Lower lobe of right lung (tissue), 2 donors: ENCODE measurements at regions not wholly inside any gene's neighbourhood (a gene's known extent, or its start where the extent isn't known, plus 50 kb on each side); places are given as distances from the start of the nearest gene placed in this dataset.
A peak's percentile ranks its signal among the peaks of the same experiment; 100 is the strongest.

ENCODE experiments used
- ATAC-seq, 2 donors: fragments of 200-7000 bp; cut with Tn5 transposase; one replicate each; pipeline ENCODE4 v1.9.1; 2020 to 2022; ENCODE audit warnings: mild to moderate bottlenecking in 2 of 2, moderate library complexity in 2 of 2
- DNase-seq: peaks from one replicate; pipeline ENCODE4 v3.0.0-alpha.2; 2020
- H3K27ac ChIP-seq: fragments of 200-600 bp; one replicate; pipeline ENCODE4 v1.8.0; 2022
- H3K27me3 ChIP-seq: fragments of 200-600 bp; one replicate; pipeline ENCODE4 v1.8.0; 2022; ENCODE audit warnings: low read depth
- H3K36me3 ChIP-seq: fragments of 200-600 bp; one replicate; pipeline ENCODE4 v1.8.0; 2022; ENCODE audit warnings: mild to moderate bottlenecking
- H3K4me1 ChIP-seq: fragments of 200-600 bp; one replicate; pipeline ENCODE4 v1.8.0; 2022
- H3K4me3 ChIP-seq: fragments of 200-600 bp; one replicate; pipeline ENCODE4 v1.8.0; 2022; ENCODE audit warnings: mild to moderate bottlenecking
- H3K9me3 ChIP-seq: fragments of 200-600 bp; one replicate; pipeline ENCODE4 v1.8.0; 2022
- intact Hi-C: fragments of 100-400 bp; cut with DNase I; formaldehyde crosslinking; loops from one replicate; pipeline ENCODE4 v1.11.0; 2022
- TF ChIP-seq, protein P1 (sequence below): fragments of 200-600 bp; IDR thresholded peaks from one replicate; pipeline ENCODE4 v1.8.0; 2022; ENCODE audit warnings: antibody characterized with exemption, mild to moderate bottlenecking
- donor health status: DM: no; HTN: yes; CAD: no; lungs with severe emphysema.

DNA sequence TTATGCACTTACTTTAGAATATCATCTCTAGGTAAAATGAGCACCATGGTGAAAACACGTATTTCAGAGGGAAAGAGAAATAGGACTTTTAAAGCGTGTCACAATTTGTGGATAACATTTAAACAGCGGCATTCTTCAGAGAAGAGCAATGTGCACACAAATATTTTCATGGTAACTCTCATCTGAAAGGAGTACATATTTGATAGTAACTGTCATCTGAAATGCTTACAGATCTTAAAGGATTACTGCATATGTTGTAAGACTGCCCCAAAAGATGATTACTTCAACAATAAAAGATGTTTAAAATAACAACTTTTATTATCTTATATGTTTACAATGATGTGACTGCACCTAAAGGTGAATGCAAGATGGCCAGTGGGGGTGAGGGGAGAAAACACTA is 408.8 kb downstream of the PLA2G4A start:
- H3K4me3 ChIP-seq = no peak overlapping the region
- H3K9me3 ChIP-seq = no peaks in the 10 kb centered on the region
- no peaks in the 10 kb centered on the region for H3K27me3 ChIP-seq
- no peak for ATAC-seq
- TF ChIP-seq, protein P1, sequence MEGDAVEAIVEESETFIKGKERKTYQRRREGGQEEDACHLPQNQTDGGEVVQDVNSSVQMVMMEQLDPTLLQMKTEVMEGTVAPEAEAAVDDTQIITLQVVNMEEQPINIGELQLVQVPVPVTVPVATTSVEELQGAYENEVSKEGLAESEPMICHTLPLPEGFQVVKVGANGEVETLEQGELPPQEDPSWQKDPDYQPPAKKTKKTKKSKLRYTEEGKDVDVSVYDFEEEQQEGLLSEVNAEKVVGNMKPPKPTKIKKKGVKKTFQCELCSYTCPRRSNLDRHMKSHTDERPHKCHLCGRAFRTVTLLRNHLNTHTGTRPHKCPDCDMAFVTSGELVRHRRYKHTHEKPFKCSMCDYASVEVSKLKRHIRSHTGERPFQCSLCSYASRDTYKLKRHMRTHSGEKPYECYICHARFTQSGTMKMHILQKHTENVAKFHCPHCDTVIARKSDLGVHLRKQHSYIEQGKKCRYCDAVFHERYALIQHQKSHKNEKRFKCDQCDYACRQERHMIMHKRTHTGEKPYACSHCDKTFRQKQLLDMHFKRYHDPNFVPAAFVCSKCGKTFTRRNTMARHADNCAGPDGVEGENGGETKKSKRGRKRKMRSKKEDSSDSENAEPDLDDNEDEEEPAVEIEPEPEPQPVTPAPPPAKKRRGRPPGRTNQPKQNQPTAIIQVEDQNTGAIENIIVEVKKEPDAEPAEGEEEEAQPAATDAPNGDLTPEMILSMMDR = no peak
- H3K36me3 ChIP-seq = no peaks in the 10 kb centered on the region
- no peaks in the 10 kb centered on the region for H3K4me1 ChIP-seq
- no peak overlapping the region for H3K27ac ChIP-seq
- intact Hi-C loops = no loop called here
- DNase-seq = no peak

DNA sequence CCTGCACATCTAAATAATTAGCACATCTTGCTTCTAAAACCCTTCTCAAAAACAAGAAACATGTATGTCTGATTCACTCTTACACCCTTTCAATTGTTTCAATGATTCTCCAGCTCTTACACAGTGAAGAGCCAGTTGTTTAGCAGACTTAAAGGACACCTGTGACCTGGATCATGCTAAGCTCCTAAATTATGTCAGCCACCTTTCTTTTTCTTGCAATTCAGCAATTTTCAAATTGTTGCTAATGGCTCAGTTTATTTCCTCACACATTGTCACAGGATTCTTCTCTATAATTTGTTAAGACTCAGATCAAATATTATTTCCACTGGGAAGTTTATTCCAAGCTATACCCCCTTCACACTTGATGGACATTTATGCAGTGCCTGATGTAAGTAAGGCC is 413.2 kb downstream of the PLA2G4A start:
- intact Hi-C loops = no loop called here
- no peaks in the 10 kb centered on the region for H3K9me3 ChIP-seq
- no peak overlapping the region for H3K27ac ChIP-seq

DNA sequence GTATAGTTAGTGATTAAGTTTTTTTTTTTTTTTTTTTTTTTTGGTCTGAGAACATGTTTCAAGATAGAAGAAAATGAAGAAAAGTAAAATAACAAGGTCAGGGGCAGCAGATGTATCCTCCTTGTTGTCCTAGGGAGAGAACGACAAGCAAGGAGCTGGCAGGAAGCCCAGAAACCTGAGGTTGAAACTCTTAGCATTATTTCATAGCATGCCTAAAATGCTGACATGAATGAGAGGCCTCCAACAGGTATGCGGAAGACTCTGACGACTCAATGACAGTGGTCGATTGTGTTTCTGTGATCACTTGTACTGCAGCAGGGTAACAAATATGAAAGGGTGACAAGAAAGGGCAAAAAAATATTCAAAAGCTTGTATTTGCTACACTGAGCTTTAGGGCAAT is 415.9 kb downstream of the PLA2G4A start:
- no peaks in the 10 kb centered on the region for H3K4me1 ChIP-seq
- DNase-seq (no peak), ATAC-seq (peak in 1 of 2 donors; percentile 32)
- TF ChIP-seq, protein P1 = no peak
- no peaks in the 10 kb centered on the region for H3K9me3 ChIP-seq
- no peaks in the 10 kb centered on the region for H3K36me3 ChIP-seq
- H3K4me3 ChIP-seq = no peak overlapping the region
- H3K27ac ChIP-seq = no peak overlapping the region
- no peaks in the 10 kb centered on the region for H3K27me3 ChIP-seq
- intact Hi-C loops = no loop called here

More for the DNA sequence above, 413.2 kb downstream of the PLA2G4A start:
- TF ChIP-seq, protein P1 = no peak
- ATAC-seq (no peak), DNase-seq (no peak)
- Histone ChIP-seq H3K4me3 (no peak overlapping the region), H3K36me3 (no peaks in the 10 kb centered on the region), H3K27me3 (no peaks in the 10 kb centered on the region), H3K4me1 (no peaks in the 10 kb centered on the region)

DNA sequence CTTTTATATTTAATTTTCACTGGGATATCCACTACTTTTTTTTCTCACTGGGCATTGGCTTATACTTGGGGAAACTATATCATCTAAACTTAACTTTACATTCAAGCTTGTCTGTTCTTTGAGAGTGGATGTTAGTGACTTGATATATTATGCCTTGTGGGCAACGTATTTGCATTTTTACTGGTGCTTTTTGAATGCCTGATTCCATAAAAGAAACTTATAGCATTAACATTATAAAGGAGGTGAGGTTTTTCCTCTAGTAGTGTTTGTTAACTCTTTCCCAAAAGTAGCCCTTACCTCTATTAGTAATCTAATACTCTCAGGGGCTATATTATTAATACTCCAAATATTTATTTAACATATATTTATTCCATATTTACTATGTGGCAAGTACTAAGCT is 416.5 kb downstream of the PLA2G4A start:
- Histone ChIP-seq H3K27me3 (no peaks in the 10 kb centered on the region), H3K4me1 (no peaks in the 10 kb centered on the region), H3K36me3 (no peaks in the 10 kb centered on the region), H3K9me3 (no peaks in the 10 kb centered on the region), H3K27ac (no peak overlapping the region), H3K4me3 (no peak overlapping the region)
- intact Hi-C loops = no loop called here
- TF ChIP-seq, protein P1 = no peak
- ATAC-seq (no peak), DNase-seq (no peak)

DNA sequence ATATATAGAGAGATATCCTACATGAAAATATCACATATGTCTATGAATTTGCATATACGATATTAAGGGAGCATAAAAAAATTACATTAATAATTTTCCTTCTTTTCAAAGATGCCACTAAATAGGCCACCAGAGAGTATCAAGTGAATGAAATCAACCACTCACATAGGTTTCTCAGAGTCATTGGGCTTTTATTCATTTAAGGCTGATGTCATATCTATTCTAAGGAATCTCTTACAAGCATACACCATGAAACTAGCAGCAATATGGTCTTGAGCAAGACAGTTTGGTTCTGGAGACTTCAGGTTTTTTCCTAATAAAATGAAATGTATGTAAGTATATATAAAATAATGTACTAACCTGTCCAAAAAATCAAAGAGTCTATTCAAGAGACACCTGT is 420.4 kb downstream of the PLA2G4A start:
- H3K36me3 ChIP-seq = no peaks in the 10 kb centered on the region
- no peak overlapping the region for H3K4me3 ChIP-seq
- no peaks in the 10 kb centered on the region for H3K4me1 ChIP-seq
- TF ChIP-seq, protein P1 = no peak
- H3K27me3 ChIP-seq = no peaks in the 10 kb centered on the region
- intact Hi-C loops = no loop called here
- no peak for ATAC-seq
- no peaks in the 10 kb centered on the region for H3K9me3 ChIP-seq
- no peak for DNase-seq
- H3K27ac ChIP-seq = no peak overlapping the region

DNA sequence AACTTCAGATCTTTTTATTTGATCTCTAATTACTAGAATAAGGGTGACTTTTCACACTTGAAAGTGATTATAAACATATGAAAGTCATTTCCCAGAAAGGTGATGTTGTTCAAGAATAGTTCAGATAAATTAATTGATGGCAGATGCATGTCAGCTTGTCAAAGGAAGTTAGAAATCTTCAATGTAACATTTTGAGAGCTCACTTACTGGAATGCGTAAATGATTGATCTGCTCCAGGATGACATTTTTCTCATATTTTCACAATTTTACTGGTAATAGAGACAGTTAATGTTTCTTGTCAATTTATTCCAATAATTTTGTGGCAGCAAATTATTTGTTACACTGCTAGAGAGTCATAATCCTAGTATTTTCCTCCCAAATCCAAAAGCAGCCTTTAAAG is 424.2 kb downstream of the PLA2G4A start:
- Histone ChIP-seq H3K27me3 (no peaks in the 10 kb centered on the region), H3K36me3 (no peaks in the 10 kb centered on the region), H3K27ac (no peak overlapping the region), H3K4me1 (no peaks in the 10 kb centered on the region), H3K4me3 (no peak overlapping the region), H3K9me3 (no peaks in the 10 kb centered on the region)
- TF ChIP-seq, protein P1 = no peak
- DNase-seq (no peak), ATAC-seq (no peak)
- intact Hi-C loops = no loop called here
